Esophagus mucosa (tissue), 1 donor: ENCODE measurements at regions not wholly inside any gene's neighbourhood (a gene's known extent, or its start where the extent isn't known, plus 50 kb on each side); places are given as distances from the start of the nearest gene placed in this dataset.
"Not testable (repeated sequence)": the region's sequence is repeated elsewhere in the genome, so short reads cannot be mapped to it uniquely, and the experiment has no call there.

ENCODE experiments used
- ATAC-seq: fragments of 200-7000 bp; cut with Tn5 transposase; one replicate; pipeline ENCODE4 v1.9.1; 2020
- donor health status: DM: yes; HTN: yes; CAD: no.

- peak; percentile 69 for ATAC-seq
Observed at GRCh38 chr1:144026022-144026421, 54.2 kb upstream of the FAM72C start.

GRCh38 chr1:144021690-144022384 is 50.1 kb upstream of the FAM72C start:
- ATAC-seq, result not testable (repeated sequence)
